Fibroblast of lung (primary cell): ENCODE measurements at regions not wholly inside any gene's neighbourhood (a gene's known extent, or its start where the extent isn't known, plus 50 kb on each side); places are given as distances from the start of the nearest gene placed in this dataset.

Source experiments
- CTCF ChIP-seq, 2 donors: IDR thresholded peaks in 1 of 2; conservative IDR thresholded peaks in 1 of 2; 1 replicate in 1 of 2; 2 replicates in 1 of 2; pipeline ENCODE4 v1.5.1; 2011 to 2012; ENCODE audit warnings: low read length in 2 of 2, control low read depth in 1 of 2, inconsistent platforms in 1 of 2, low read depth in 1 of 2, mild to moderate bottlenecking in 1 of 2
- EZH2 ChIP-seq: IDR thresholded peaks from 2 replicates; pipeline ENCODE4 v1.5.1; 2012; ENCODE audit warnings: low read length, control low read depth, mild to moderate bottlenecking; ENCODE audit errors: missing control alignments

- TF ChIP-seq CTCF (conservative IDR thresholded peaks at IDR 0.05 in 1 of 2, IDR thresholded peaks at IDR 0.05 in 1 of 2; ENCODE audit: low read depth in 1 of 2, low read length in 2 of 2), result no peak
- TF ChIP-seq EZH2, result no peak
These were observed 263.5 kb upstream of the PCDH7 start for GRCh38 chr4:30456716-30457115.
